IPS DF 6.9 (cell line): ENCODE measurements at regions not wholly inside any gene's neighbourhood (a gene's known extent, or its start where the extent isn't known, plus 50 kb on each side); places are given as distances from the start of the nearest gene placed in this dataset.
"Not testable (repeated sequence)": the region's sequence is repeated elsewhere in the genome, so short reads cannot be mapped to it uniquely, and the experiment has no call there.

Experiments
- DNase-seq: peaks from one replicate; pipeline ENCODE4 v3.0.0-alpha.2; 2013; ENCODE audit warnings: low read depth, low spot score
- H3K27ac ChIP-seq: one replicate; pipeline ENCODE4 v1.5.1; 2013; ENCODE audit warnings: low read length, control low read depth
- H3K27me3 ChIP-seq: 2 replicates; pipeline ENCODE4 v1.6.1; 2013; ENCODE audit warnings: mild to moderate bottlenecking, low read length; ENCODE audit not compliant: control insufficient read depth, insufficient read depth
- H3K36me3 ChIP-seq: 2 replicates; pipeline ENCODE4 v1.6.1; 2013; ENCODE audit warnings: low read length; ENCODE audit not compliant: control insufficient read depth, insufficient read depth
- H3K4me1 ChIP-seq: 2 replicates; pipeline ENCODE4 v1.6.1; 2013; ENCODE audit warnings: low read length; ENCODE audit not compliant: control insufficient read depth, insufficient read depth
- H3K4me3 ChIP-seq: 2 replicates; pipeline ENCODE4 v1.5.1; 2013; ENCODE audit warnings: mild to moderate bottlenecking, low read length
- H3K9me3 ChIP-seq: 2 replicates; pipeline ENCODE4 v1.6.1; 2013; ENCODE audit warnings: low read length, inconsistent platforms; ENCODE audit not compliant: control insufficient read depth, insufficient read depth
- WGBS: extraction: QIAGEN DNeasy Blood & Tissue Kit; methylation state at CpG from one replicate; pipeline ENCODE4 v1.1.7; 2013; ENCODE audit warnings: mixed read lengths, missing lambda C conversion rate; ENCODE audit not compliant: insufficient read length, insufficient coverage; 5-methylcytosine and 5-hydroxymethylcytosine counted together

DNA sequence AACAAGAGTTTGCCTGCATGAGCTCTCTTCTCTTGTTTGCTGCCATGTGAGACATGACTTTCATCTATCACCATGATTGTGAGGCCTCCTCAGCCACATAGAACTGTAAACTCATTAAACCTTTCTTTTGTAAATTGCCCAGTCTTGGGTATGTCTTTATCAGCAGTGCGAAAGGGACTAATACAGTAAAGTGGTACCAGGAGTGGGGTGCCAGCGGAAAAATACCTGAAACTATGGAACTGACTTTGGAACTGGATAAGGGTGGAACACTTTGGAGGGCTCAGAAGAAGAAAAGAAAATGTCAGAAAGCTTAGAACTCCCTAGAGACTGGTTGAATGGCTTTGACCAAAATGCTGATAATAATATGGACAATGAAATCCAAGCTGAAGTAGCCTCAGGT lies 260.9 kb downstream of the DSC3 start:
- Histone ChIP-seq H3K9me3 (no peaks in the 10 kb centered on the region), H3K27ac (no peak overlapping the region), H3K4me1 (no peaks in the 10 kb centered on the region), H3K4me3 (no peak overlapping the region), H3K36me3 (no peaks in the 10 kb centered on the region), H3K27me3 (no peaks in the 10 kb centered on the region)
- WGBS = no CpG with 5 or more reads among the region's 2 CpGs
- no peak for DNase-seq

DNA sequence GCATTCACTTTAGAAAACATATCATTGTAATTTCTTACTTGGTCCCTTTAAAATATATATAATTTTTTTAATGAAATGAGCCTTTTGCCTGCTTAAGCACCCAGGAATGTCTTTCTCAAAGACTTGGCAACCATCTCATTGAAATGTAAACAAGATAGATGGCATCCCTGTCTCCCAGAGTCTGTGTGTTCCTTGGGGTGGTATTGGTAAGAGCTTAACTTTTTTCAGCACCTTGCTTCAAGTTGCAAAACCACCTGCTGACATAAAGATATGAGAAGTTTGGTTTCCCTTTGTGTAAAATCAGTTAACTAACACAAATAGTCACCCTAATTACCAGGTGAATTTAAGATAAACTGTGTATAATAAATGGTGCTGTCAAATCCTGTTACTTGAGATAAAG lies 266.9 kb downstream of the DSC3 start:
- Histone ChIP-seq H3K9me3 (no peaks in the 10 kb centered on the region; the same call in 1 of the 2 replicates), H3K27me3 (no peaks in the 10 kb centered on the region), H3K36me3 (no peaks in the 10 kb centered on the region), H3K4me3 (no peak overlapping the region), H3K4me1 (no peaks in the 10 kb centered on the region), H3K27ac (no peak overlapping the region)
- DNase-seq = no peak

DNA sequence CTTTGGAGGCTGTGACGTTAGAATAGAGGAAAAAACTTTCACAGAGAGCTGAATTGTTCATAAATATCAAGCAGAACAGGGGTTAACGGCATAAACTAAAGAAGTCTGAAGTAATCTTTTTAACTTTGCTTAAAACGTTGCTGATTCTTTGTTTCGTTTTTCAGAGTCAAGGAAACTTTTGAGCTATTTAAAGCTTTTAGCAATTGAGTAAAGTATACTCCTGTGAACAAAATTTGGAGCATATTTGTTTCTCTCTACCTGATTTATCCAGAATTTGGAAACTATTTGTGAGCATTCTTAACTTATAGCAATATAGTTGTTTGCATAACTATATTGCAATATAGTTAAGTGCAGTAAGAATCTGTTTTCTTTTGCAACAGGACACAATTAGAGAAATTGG lies 270.4 kb downstream of the DSC3 start:
- H3K9me3 ChIP-seq, H3K4me1 ChIP-seq, DNase-seq, H3K36me3 ChIP-seq, H3K27me3 ChIP-seq, H3K27ac ChIP-seq, H3K4me3 ChIP-seq: not testable (repeated sequence)
- no CpG with 5 or more reads among the region's 4 CpGs for WGBS

GRCh38 chr18:30766053-30766452 lies 276.5 kb downstream of the DSC3 start:
- DNase-seq = no peak
- no peaks in the 10 kb centered on the region; the same call in 1 of the 2 replicates for H3K27me3 ChIP-seq
- no peaks in the 10 kb centered on the region; the same call in 1 of the 2 replicates for H3K9me3 ChIP-seq
- no CpG with 5 or more reads among the region's 1 CpG for WGBS
- H3K36me3 ChIP-seq = no peaks in the 10 kb centered on the region
- no peaks in the 10 kb centered on the region for H3K4me1 ChIP-seq
- H3K27ac ChIP-seq = no peak overlapping the region
- no peak overlapping the region for H3K4me3 ChIP-seq

DNA sequence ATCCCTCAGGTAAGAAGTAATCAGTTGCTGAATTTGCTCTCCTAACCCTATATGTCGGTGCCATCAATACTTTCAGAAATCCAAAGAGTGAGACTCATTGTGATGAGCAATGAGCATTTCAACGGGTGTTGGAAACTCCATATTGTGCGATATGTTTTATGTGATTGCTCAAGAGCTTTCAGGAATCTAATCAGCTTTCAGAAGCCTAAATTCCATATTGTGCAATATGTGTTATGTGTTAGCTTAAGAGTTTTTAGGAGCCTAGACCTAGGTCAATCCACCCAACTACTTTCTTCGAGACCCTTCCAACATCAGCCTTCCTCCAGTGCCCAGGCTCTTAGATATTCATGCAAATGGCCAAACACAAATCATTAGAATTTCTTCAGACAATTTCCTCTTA lies 277.3 kb downstream of the DSC3 start:
- H3K27me3 ChIP-seq = no peaks in the 10 kb centered on the region; the same call in 1 of the 2 replicates

GRCh38 chr18:30763902-30764350 lies 278.6 kb downstream of the DSC3 start:
- Histone ChIP-seq H3K36me3 (no peaks in the 10 kb centered on the region), H3K27ac (no peak overlapping the region), H3K4me1 (no peaks in the 10 kb centered on the region), H3K9me3 (no peaks in the 10 kb centered on the region), H3K27me3 (no peaks in the 10 kb centered on the region; the same call in 1 of the 2 replicates), H3K4me3 (no peak overlapping the region)
- DNase-seq = peak; percentile 77
- no CpG with 5 or more reads among the region's 3 CpGs for WGBS

More for the DNA sequence above, 277.3 kb downstream of the DSC3 start:
- no CpG with 5 or more reads among the region's 4 CpGs for WGBS
- no peaks in the 10 kb centered on the region for H3K4me1 ChIP-seq
- no peaks in the 10 kb centered on the region for H3K9me3 ChIP-seq
- no peaks in the 10 kb centered on the region for H3K36me3 ChIP-seq
- H3K4me3 ChIP-seq = no peak overlapping the region
- DNase-seq = no peak
- no peak overlapping the region for H3K27ac ChIP-seq

- no peaks in the 10 kb centered on the region for H3K27me3 ChIP-seq
- H3K36me3 ChIP-seq = no peaks in the 10 kb centered on the region
- no peak overlapping the region for H3K27ac ChIP-seq
- H3K4me3 ChIP-seq = no peak overlapping the region
- no peaks in the 10 kb centered on the region for H3K9me3 ChIP-seq
- no peaks in the 10 kb centered on the region for H3K4me1 ChIP-seq
- DNase-seq = no peak
Measured at GRCh38 chr18:30754846-30755245, 287.7 kb downstream of the DSC3 start.

DNA sequence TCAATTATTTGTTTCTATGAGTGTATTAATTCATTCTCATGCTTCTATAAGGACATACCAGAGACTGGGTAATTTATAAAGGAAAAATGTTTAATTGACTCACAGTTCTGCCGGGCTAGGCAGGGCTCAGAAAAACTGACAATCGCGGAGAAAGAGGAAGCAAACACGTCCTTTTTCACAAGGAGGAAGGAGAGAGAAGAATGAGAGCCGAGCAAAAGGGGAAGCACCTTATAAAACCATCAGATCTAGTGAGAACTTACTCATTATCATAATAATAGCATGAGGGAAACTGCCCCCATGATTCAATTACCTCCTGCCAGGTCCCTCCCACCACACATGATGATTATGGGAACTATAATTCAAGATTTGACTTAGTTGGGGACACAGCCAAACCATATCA lies 294.0 kb downstream of the DSC3 start:
- DNase-seq = no peak
- WGBS = no CpG with 5 or more reads among the region's 5 CpGs
- H3K36me3 ChIP-seq = no peaks in the 10 kb centered on the region

GRCh38 chr18:30746224-30746623 lies 296.3 kb downstream of the DSC3 start:
- Histone ChIP-seq H3K36me3 (no peaks in the 10 kb centered on the region), H3K9me3 (no peaks in the 10 kb centered on the region), H3K27me3 (no peaks in the 10 kb centered on the region), H3K4me3 (no peak overlapping the region), H3K27ac (no peak overlapping the region), H3K4me1 (no peaks in the 10 kb centered on the region)
- no peak for DNase-seq

More for the DNA sequence above, 294.0 kb downstream of the DSC3 start:
- Histone ChIP-seq H3K27ac (no peak overlapping the region), H3K9me3 (no peaks in the 10 kb centered on the region), H3K4me3 (no peak overlapping the region), H3K27me3 (no peaks in the 10 kb centered on the region), H3K4me1 (no peaks in the 10 kb centered on the region)

DNA sequence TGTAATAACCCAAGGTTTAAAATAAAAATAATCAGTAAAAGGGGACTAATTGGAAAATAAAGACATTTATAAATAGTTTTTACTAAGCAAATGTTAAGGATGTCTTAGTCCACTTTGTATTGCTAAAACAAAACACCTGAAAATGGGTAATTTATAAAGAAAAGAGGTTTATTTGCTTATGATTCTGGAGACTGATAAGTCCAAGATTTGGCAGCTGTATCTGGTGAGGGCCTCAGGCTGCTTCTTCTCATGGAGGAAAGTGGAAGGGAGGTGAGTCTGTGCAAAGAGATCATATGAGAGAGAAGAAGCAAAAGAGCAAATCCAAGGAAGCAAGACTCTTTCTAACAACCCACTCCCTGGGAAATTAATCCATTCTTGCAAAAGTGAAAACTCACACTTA lies 299.5 kb downstream of the DSC3 start:
- Histone ChIP-seq H3K27ac (no peak overlapping the region), H3K4me1 (no peaks in the 10 kb centered on the region), H3K4me3 (no peak overlapping the region), H3K36me3 (no peaks in the 10 kb centered on the region), H3K27me3 (no peaks in the 10 kb centered on the region), H3K9me3 (no peaks in the 10 kb centered on the region)
- DNase-seq = no peak

DNA sequence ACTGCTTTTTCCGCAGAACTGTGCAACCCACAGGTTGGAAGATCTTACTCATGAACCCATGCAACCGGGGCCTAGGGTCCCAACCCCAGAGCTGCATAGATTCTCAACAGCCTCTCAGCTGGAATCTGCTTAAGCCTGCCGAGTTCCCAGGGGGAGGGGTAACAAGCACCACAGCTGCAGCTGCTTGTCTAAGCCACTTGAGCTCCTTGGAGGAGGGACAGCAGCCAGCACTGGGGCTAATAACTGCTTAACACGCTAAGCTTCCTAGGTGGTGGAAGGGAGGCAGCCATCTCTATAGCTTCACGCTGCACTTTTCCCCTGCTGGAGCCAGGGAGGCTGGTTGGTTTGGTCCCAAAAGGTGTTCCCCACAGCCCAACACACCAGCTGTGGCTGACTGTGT lies 311.6 kb downstream of the DSC3 start:
- no CpG with 5 or more reads among the region's 5 CpGs for WGBS
- Histone ChIP-seq H3K27me3 (no peaks in the 10 kb centered on the region), H3K36me3 (no peaks in the 10 kb centered on the region), H3K9me3 (no peaks in the 10 kb centered on the region), H3K4me3 (no peak overlapping the region), H3K27ac (no peak overlapping the region), H3K4me1 (no peaks in the 10 kb centered on the region)
- no peak for DNase-seq
